BE2C (cell line): ENCODE measurements at regions not wholly inside any gene's neighbourhood (a gene's known extent, or its start where the extent isn't known, plus 50 kb on each side); places are given as distances from the start of the nearest gene placed in this dataset.
"Not testable (repeated sequence)": the region's sequence is repeated elsewhere in the genome, so short reads cannot be mapped to it uniquely, and the experiment has no call there.

Experiments used
- DNase-seq: peaks from one replicate; pipeline ENCODE4 v3.0.0-alpha.2; 2020
- H3K27me3 ChIP-seq: fragments of 250-450 bp; sonication (Bioruptor Pico); 2 replicates; pipeline ENCODE4 v1.5.1; 2020; ENCODE audit warnings: mild to moderate bottlenecking
- H3K36me3 ChIP-seq: fragments of 250-450 bp; sonication (Bioruptor Pico); 2 replicates; pipeline ENCODE4 v1.5.1; 2020; ENCODE audit warnings: mild to moderate bottlenecking
- H3K4me1 ChIP-seq: fragments of 250-450 bp; sonication (Bioruptor Pico); 2 replicates; pipeline ENCODE4 v1.5.1; 2020
- H3K4me3 ChIP-seq: 2 replicates; pipeline ENCODE4 v1.5.1; 2011; ENCODE audit warnings: low read depth, low read length
- H3K9me3 ChIP-seq: fragments of 250-450 bp; sonication (Bioruptor Pico); 2 replicates; pipeline ENCODE4 v1.5.1; 2020
- CTCF ChIP-seq: IDR thresholded peaks from 2 replicates; pipeline ENCODE4 v1.5.1; 2012; ENCODE audit warnings: mild to moderate bottlenecking, low read depth, low read length

DNA sequence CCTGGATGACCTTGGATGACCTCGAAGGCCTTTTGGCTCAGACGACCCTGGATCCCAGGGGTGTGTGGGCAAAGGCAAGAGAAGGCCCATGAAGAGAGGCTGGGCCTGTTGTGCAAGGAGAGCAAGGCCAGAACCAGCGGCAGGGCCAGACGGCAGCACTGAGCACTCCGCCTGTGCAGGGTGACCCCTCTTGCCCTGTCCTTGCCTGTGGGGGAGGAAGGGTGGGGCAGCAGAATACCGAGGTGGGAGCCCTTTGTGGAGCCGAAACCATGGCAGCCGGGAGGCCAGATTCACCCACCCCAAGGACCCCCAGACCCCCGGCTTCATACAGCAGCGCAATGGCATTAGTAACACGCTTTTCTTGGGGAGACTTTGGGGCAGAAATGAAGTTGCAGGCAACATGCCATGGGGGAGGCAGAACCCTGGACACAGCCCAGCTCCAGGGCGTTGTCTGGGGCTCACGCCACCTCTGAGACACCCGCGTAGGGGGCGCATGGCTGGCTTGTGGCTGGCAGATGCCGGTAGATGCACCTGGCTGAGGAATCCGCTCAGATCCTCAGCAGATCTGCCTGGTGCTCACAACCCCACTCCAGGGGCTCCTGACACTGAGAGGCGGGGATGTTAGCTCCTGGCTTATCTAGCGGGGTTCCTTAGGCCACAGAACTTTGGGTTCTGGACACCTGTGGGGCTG lies 114.5 kb downstream of the FAM53A start:
- DNase-seq, result no peak
- Histone ChIP-seq H3K4me1 (no peaks in the 10 kb centered on the region), H3K4me3 (no peak overlapping the region), H3K27me3 (peaks cover 5% of the 10 kb centered on the region; the same call in 1 of the 2 replicates), H3K36me3 (no peaks in the 10 kb centered on the region), H3K9me3 (no peaks in the 10 kb centered on the region)
- no peak for TF ChIP-seq CTCF

DNA sequence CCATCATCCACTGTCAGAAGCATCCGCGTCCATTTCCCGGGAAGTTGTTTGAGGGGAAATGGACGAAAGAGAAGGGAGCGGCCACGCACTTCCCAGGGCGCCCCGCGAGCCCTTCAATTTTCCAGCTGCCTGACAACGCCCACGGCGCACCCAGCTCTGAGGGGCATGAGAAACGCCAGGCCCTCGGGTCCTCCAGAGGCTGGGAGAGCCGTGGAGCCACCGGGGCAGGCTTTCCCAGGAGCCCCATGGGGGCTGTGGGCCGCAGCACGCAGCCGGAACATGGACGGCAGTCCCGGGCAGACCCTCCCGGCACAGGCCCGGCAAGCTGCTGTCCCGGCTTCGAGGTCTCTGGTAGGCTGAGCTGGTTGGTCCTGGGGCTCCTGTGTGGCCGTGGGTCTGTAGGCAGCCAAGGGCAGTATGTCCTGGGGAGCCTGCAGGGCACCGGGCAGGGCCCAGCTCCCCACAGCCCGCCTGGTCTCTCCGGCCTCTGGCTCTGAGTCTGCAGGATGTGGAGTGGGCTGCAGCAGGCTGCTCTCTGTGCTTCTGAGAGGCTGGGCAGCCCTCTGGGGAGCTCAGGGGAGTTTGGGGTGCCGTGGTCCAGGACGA lies 115.2 kb downstream of the FAM53A start:
- DNase-seq, result no peak
- no peak for TF ChIP-seq CTCF
- peaks cover 5% of the 10 kb centered on the region; the same call in 1 of the 2 replicates for H3K27me3 ChIP-seq
- no peaks in the 10 kb centered on the region for H3K4me1 ChIP-seq
- no peaks in the 10 kb centered on the region for H3K36me3 ChIP-seq
- no peak overlapping the region for H3K4me3 ChIP-seq
- no peaks in the 10 kb centered on the region for H3K9me3 ChIP-seq

DNA sequence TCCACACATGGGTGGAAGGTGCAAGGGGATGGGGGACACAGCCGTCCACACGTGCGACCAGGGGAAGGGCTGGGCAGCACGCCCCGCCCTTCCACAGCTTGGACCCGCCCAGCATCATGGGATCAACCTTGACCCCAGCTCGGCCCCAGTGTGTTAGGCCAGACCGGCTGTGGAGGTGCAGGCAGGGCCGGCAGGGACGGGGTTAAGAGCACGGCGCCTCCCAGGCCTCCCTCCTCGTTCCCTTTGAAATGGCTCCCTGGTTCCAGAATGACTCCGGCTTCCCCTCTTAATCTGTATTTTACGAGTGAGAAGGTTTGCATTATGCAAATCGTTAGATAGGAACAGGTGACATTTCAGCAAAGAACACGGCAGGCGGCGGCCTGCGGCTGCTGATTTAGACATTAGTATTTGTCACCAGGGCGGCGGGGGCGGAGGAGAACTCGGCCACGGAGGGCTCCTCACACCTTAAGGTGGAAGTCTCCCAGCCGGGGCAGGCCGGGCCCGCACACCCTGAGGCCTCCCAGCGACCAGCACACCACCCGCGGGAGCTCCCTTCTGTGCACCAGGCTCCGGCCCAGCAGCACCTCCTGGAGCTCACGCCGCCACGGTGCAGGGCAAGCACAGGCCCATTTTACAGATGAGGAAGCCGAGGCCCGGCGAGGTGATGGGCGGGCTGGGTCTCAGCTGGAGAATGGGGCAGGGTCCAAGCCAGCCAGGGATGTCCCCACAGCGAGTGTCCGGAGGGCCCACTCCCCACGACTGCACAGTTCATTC lies 116.1 kb downstream of the FAM53A start:
- Histone ChIP-seq H3K4me1 (no peaks in the 10 kb centered on the region), H3K4me3 (no peak overlapping the region), H3K9me3 (no peaks in the 10 kb centered on the region), H3K27me3 (peaks cover 8% of the 10 kb centered on the region; the same call in 1 of the 2 replicates), H3K36me3 (no peaks in the 10 kb centered on the region)
- DNase-seq, result no peak
- TF ChIP-seq CTCF, result no peak

DNA sequence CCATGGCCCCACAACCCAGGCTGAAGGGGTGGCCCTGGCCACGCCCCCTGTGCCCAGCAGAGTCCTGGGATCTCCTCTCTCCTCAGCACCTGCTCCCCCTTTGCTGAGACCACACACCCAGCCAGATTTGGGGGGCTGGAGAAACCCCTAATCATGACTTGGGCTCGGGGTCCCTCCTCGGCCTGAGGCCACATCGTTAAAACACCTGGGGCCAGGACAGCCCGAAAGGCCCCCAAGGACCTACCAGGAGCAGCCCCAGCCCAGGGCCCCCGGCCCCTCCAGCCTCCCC lies 116.7 kb downstream of the FAM53A start:
- no peaks in the 10 kb centered on the region for H3K9me3 ChIP-seq
- no peak for TF ChIP-seq CTCF
- no peak overlapping the region for H3K4me3 ChIP-seq
- H3K27me3 ChIP-seq, result peaks cover 12% of the 10 kb centered on the region
- no peak for DNase-seq
- H3K4me1 ChIP-seq, result no peaks in the 10 kb centered on the region
- H3K36me3 ChIP-seq, result no peaks in the 10 kb centered on the region

DNA sequence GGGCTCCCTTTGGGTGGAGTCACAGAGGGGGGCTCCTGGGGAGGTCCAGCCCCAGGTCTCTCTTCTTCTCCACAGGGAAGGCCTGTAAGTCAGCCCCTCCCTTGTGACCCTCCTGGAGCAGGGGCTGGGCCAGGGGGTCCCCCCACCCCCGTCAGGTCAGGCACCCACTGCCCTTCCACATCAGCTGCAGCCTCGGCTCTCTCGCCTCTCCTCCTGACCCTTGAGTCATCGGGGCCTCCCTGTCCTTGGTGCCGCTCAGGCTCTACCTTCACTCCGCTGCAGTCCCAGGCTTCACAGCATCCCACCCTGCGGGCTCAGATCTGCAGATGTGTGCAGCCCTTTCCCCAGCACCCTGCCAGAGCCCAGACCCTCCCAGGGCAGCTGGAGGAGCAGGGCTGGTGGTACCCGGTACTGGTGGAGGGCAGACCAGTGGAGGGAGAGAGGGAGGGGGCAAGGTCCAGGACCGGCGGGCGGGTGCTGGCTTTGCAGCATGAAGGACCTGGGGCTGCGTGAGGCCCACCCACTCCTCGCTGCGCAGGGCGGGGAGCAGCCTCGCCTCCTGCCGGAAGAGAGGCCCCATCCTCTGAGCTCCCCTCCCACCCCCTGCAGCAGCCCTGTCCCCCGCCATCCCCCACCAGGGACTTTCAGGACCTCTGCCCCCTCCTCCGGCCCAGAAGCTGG lies 117.1 kb downstream of the FAM53A start:
- Histone ChIP-seq H3K4me1 (no peaks in the 10 kb centered on the region), H3K9me3 (no peaks in the 10 kb centered on the region), H3K27me3 (peaks cover 17% of the 10 kb centered on the region), H3K4me3 (no peak overlapping the region), H3K36me3 (no peaks in the 10 kb centered on the region)
- no peak for DNase-seq
- no peak for TF ChIP-seq CTCF

DNA sequence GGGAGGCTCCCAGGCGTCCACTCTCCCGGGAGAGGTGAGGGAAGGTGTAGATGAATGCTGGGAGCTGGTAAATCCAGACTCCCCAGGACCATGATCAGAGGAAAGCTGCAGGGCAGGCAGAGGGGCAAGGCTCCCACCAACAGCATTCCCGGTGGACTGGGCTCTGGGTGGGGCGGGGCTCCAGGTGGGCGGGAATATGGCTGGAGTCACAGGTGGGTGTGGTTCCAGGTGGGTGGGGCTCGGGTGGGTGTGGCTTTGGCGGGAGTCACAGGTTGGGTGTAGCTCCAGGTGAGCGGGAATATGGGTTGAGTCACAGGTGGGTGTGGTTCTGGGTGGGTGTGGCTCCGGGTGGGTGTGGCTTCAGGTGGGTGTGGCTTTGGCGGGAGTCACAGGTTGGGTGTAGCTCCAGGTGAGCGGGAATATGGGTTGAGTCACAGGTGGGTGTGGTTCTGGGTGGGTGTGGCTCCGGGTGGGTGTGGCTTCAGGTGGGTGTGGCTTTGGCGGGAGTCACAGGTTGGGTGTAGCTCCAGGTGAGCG lies 117.7 kb downstream of the FAM53A start:
- not testable (repeated sequence) for H3K9me3 ChIP-seq, H3K4me3 ChIP-seq, H3K36me3 ChIP-seq, DNase-seq, H3K4me1 ChIP-seq
- peaks cover 23% of the 10 kb centered on the region for H3K27me3 ChIP-seq
